SW480 (cell line): ENCODE measurements at regions not wholly inside any gene's neighbourhood (a gene's known extent, or its start where the extent isn't known, plus 50 kb on each side); places are given as distances from the start of the nearest gene placed in this dataset.

Experiments
- DNase-seq: peaks from one replicate; pipeline ENCODE4 v3.0.0-alpha.2; 2016; ENCODE audit warnings: low spot score

- DNase-seq = no peak
Observed at GRCh38 chr6:40075056-40075590, 140.9 kb upstream of the MOCS1 start.

GRCh38 chr6:40074306-40075055, 140.2 kb upstream of the MOCS1 start:
- no peak for DNase-seq

GRCh38 chr6:40066372-40066771, 132.1 kb upstream of the MOCS1 start:
- no peak for DNase-seq

DNA sequence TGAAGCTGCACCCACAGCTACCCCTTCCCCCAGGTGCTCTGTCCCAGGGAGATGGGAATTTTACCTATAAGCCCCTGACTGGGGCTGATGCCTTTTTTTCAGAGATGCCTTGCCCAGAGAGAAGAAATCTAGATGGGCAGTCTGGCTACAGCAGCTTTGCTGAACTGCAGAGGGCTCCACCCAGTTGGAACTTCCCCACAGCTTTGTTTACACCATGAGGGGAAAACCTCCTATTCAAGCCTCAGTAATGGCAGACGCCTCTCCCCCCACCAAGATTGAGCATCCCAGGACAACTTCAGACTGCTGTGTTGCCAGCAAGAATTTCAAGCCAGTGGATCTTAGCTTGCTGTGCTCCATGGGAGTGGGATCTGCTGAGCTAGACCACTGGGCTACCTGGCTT, 122.6 kb upstream of the MOCS1 start:
- no peak for DNase-seq

GRCh38 chr6:40054602-40055001, 120.3 kb upstream of the MOCS1 start:
- no peak for DNase-seq

DNA sequence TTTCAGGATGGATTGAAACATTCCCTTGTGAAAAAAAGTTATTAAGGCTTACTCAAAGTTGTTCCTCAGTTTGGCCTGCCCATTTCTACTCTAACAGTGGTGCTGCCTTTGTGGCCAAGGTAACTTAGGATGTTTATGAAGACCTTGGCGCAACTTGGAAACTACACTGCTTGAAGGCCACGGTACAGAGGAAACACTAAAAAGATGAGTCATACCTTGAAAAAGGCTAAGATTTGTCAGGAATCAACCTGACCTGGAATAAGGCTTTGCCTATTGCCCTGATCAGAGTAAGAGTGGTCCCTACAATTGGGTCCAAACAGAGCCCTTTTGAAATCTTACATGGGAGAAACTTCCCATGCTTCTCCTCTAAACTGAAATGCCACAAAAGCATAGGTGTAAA, 119.9 kb upstream of the MOCS1 start:
- DNase-seq = no peak

DNA sequence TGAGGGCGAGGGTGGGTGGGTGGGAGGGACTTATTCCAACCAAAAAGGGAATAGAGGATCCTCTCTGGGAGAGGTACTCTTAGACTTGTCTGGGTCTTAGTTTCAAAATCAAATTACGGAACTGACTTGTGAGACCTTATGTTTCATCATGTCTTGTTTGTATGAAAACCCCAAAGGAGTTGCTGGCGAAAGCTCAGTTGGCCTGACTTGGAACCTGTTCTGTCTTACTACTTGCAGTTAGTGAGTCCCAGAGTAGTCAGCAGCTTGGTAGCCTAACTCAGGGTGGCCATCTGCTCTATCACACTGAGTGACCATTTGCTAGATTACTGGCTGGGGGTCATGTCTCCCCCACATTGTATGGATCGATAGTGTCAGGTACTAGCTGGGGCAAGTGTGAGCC, 114.9 kb upstream of the MOCS1 start:
- DNase-seq = no peak

DNA sequence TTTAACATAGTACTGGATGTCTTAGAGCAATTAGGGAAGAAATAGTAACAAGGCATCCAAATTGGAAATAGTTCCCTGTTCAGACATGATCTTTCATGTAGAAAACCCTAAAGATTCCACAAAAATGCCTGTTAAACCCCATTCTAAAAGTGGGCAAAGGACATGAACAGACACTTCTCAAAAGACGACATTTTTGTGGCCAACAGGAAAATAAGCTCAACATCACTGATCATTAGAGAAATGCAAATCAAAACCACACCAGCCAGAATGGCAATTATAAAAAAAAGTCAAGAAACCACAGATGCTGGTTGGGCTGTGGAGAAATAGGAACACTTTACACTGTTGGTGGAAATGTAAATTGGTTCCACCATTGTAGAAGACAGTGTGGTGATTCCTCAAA, 109.9 kb upstream of the MOCS1 start:
- no peak for DNase-seq

GRCh38 chr6:40042232-40042631, 108.0 kb upstream of the MOCS1 start:
- DNase-seq = no peak

GRCh38 chr6:40039042-40039441, 104.8 kb upstream of the MOCS1 start:
- no peak for DNase-seq

GRCh38 chr6:40038626-40039025, 104.4 kb upstream of the MOCS1 start:
- no peak for DNase-seq

DNA sequence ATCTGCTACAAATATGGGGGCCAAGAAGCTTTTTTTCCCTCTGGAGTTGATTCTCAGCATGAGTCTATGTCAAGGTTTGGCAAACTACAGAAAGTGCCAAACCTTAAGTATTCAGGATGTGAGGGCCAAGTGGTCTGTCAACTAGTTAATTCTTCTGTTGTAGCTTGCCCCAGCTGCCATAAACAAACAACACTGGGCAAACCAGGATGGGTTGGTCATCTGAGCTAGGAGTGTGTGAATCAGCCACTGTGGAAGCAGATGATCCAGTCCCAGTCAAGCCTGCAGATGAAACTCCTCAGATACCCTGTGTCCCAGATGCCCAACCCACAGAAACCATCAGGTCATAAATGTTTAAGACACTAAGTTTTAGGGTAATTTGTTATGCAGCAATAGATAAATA, 103.0 kb upstream of the MOCS1 start:
- no peak for DNase-seq

DNA sequence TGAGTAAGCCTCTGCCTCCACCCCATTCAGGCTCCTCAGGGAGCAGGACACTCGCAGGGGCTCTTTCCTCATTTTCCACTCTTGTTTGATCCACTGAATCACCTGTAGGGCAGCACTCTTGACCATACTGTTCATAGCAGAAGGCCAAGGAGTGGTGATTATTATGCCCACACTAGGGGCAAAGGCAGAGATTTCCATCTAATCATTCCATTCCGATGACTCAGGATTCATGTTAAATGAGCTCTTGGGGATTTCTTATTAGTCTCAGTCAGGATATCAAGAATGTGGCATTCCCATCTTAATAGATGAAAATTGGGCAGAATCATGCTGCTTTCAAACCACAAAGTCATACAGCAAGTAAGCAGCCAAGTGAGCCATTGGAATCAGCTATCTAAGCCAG, 101.9 kb upstream of the MOCS1 start:
- DNase-seq = no peak

GRCh38 chr6:40028449-40028848, 94.2 kb upstream of the MOCS1 start:
- no peak for DNase-seq

DNA sequence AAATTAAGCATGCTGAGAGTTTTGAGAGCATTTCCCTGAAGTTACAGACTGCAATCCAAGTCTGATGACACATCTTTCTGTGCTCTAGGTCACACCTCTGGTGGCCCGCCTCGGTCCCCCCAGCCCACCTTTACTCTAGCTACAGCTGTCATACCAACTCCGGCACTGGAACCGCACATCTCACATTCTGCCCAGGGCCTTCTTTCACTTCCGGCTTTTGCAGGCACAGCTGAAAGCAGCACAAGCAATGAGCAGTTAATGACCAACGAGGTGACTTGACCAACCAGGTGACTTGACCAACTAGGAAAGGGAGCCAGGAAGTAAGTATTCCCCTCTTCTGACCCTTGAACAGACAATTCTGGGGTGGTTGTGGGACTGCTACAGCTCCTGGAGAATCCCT, 88.6 kb upstream of the MOCS1 start:
- DNase-seq = no peak

GRCh38 chr6:40020166-40020565, 85.9 kb upstream of the MOCS1 start:
- DNase-seq = no peak

DNA sequence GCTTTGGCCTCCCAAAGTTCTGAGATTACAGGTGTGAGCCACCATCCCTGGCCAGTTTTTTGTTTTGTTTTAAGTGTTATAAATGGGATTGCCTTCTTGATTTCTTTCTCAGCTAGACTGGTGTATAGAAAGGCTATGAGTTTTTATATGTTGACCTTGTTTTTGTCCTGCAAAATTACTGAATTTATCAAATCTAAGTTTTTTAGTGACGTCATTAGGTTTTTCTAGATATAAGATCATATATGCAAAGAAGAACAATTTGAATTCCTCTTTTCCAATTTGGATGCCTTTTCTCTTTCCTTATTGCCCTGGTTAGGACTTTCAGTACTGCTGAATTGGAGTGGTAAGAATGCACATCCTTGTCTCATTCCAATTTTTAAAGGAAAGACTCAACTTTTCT, 81.3 kb upstream of the MOCS1 start:
- no peak for DNase-seq

DNA sequence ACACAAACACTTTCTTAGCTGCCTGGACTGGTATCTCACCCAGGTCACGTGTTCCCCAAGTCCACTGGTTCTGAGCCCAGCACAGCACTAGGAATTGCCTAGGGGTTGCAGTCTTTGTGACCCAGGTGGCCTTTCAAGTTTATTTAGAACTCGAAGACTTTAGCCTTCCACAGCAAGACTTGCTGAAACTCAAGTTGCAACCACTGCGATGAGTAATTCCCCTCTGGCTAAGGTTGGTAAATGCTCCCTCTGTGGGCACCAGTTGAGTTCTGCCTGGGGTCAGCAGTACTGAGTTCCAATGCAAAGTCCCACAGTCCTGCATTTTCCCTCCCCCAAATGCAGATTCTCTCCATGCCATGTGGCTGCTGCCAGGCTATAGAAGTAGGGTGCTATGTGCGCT, 77.6 kb upstream of the MOCS1 start:
- DNase-seq = no peak

DNA sequence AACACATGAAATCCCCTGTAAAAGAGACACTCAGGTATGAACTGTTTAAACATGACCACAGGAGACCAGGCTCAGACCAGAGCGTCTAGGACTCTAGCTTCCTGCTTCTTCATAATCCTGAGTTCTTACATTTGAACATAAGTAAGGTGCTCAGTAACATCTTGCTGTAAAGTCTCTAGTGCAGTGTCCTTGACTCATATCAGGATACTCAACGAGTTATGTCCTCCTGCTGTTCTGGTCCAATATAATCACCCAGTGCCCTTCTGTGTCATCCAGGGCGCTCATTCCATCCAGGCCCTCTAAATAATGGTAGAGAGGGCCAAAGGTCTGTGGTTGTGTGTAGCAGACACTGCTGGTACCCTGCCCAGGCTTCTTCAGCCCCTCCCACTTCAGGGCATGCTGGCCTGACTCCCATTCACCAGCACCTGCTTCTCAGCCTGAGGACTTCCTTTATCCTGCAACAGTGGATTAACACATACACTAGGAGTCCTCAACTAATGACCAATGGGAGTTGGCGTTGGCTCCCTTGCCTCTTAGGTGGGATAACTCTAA, 66.8 kb upstream of the MOCS1 start:
- DNase-seq = no peak

DNA sequence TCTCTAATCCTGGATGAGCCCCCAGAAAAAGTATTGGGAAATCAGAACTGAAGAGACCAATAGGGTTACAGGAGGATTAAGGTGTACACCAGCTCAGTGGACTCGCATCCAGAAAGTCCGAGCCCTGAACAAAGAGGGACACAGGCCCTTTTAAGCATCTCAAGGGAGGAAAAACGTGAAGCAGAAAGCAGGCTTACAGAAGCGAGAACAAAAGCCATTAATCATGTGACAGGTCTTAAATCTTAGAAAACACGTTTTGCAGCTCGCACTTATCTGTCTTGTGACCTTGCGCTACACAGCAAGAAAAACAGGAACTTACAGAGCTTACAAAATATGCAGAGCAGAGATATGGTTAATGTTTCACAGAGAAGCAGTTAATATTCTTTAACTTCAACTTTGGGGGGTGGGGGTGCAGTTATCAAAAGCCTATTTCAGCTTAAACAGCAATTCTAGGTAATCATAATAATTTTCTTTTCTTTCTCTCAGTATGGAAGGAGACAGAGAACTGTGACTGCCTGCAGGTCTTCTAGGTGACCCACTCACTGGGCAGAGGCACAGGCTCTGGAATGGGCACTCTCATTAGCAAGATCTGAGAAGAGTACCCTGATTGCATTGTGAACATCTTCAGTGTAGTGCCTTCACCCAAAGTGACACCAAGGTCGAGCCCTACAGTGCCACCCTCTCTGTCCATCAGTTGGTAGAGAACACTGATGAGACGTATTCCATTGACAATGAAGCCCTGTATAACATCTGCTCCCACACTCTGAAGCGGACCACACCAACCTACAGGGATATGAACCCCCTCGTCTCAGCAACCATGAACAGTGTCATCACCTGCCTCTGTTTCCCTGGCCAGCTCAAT, 65.0 kb upstream of the MOCS1 start:
- DNase-seq = no peak

GRCh38 chr6:39998126-39998525, 63.9 kb upstream of the MOCS1 start:
- DNase-seq = no peak

- no peak for DNase-seq
Observed at GRCh38 chr6:39997101-39997635, 62.9 kb upstream of the MOCS1 start.

- no peak for DNase-seq
Observed at GRCh38 chr6:39995633-39996032, 61.4 kb upstream of the MOCS1 start.
